Urinary bladder (tissue), 3 donors: ENCODE measurements at regions not wholly inside any gene's neighbourhood (a gene's known extent, or its start where the extent isn't known, plus 50 kb on each side); places are given as distances from the start of the nearest gene placed in this dataset.

Experiments used
- DNase-seq: peaks from one replicate; pipeline ENCODE4 v3.0.0-alpha.2; 2015; ENCODE audit errors: extremely low spot score
- H3K27ac ChIP-seq: one replicate; pipeline ENCODE4 v1.5.1; 2013; ENCODE audit warnings: low read depth, mild to moderate bottlenecking, moderate library complexity
- H3K36me3 ChIP-seq: one replicate; pipeline ENCODE4 v1.6.1; 2013; ENCODE audit warnings: mild to moderate bottlenecking, moderate library complexity; ENCODE audit not compliant: insufficient read depth
- H3K4me1 ChIP-seq: one replicate; pipeline ENCODE4 v1.6.1; 2013; ENCODE audit warnings: mild to moderate bottlenecking, moderate library complexity; ENCODE audit not compliant: insufficient read depth
- H3K4me3 ChIP-seq: one replicate; pipeline ENCODE4 v1.5.1; 2013; ENCODE audit warnings: low read depth, low read length
- WGBS: extraction: QIAGEN DNeasy Blood & Tissue Kit; methylation state at CpG from one replicate; pipeline ENCODE4 v1.1.7; 2013; 5-methylcytosine and 5-hydroxymethylcytosine counted together
- donor health status: healthy with polysubstance abuse.
- donor health status: healthy.

DNA sequence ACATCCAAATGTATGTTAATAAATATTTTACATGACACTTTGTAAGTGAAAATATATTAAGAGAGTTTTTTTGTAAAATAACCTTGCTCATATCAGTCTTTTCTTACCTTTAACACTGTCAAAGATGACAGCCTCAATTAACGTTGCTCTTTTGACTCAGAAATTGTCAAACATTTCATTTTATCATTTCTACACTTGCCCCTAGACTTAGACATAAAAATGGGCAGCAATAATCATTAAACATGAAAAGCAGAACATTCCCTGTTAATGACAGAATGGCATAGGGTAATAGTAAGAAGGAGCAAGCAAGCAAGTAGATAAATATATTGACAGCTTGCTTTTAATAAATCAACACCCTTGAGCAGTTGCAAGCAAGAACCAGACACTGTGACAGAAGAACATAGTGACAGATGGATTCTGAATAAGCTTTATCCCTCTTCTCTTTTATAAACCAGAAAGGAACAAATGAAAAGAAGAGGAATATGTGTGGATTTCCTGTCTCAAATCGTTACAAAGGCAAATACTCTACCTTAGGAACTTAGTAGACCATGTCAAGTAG, 796.0 kb upstream of the CHD1 start:
- H3K36me3 ChIP-seq: no peaks in the 10 kb centered on the region
- H3K4me3 ChIP-seq: no peak overlapping the region
- no peaks in the 10 kb centered on the region for H3K4me1 ChIP-seq
- DNase-seq: no peak
- no peak overlapping the region for H3K27ac ChIP-seq
- WGBS: 57% methylated on average over 2 of the region's 2 CpGs

DNA sequence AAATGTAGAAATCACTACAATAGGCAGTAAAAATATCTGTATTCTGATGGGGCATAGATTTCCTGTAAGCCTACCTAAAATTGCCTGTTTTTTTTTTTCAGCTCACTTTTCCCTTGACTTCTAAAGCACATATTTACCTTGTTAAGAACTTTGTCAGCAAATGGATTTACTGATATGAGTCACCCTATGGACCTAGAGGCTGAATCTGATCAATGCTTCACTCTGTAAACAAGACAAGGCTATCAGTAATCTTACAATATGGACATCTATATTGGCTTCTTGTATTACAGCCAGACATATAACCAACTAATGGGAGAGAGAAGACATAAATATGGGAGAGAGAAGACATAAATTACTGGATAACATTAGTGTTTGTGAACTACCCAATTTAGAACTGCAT, 792.7 kb upstream of the CHD1 start:
- Histone ChIP-seq H3K4me3 (no peak overlapping the region), H3K4me1 (no peaks in the 10 kb centered on the region), H3K27ac (no peak overlapping the region), H3K36me3 (no peaks in the 10 kb centered on the region)
- DNase-seq: no peak

DNA sequence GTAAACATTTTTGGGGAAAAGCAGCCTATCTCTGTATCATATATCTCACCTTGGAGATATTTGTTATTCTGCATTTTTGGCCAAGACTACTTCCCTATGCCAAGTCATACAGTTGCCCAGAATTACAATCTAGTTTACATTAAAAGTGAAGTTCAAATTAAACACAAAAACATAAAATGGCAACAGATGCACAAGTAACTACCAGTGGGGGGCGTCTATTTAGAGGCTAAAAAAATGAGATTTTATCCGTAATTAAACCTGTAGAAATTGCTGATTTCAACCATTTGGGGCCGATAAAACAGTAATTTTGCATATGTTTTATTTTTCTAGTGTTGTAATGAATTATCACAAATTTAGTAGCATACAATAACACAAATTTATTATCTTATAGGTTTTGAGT, 787.1 kb upstream of the CHD1 start:
- Histone ChIP-seq H3K4me3 (no peak overlapping the region), H3K27ac (no peak overlapping the region), H3K4me1 (no peaks in the 10 kb centered on the region), H3K36me3 (no peaks in the 10 kb centered on the region)
- no peak for DNase-seq
- 83% methylated on average over 3 of the region's 3 CpGs for WGBS

DNA sequence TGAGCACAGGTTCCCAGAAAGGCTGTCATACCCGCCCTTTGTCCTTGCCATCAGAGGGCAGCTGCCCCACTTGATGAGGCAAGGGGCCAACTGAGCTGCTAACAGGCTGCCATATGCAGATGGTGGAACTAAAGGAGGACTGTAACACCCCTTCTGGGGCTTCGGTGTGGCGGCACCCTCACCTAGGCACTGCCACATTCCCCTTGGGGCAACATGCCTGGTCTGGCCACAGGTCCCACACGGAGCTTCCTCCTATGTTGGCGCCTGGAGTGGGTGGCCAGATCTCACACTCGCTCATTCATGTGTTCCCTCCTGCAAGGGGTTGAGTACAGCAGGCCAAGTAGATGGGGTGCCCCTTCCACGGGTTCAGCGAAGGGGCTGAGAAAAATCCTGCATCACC, 777.4 kb upstream of the CHD1 start:
- WGBS: 94% methylated on average over 8 of the region's 8 CpGs
- Histone ChIP-seq H3K36me3 (no peaks in the 10 kb centered on the region), H3K27ac (no peak overlapping the region), H3K4me3 (no peak overlapping the region), H3K4me1 (no peaks in the 10 kb centered on the region)
- DNase-seq: no peak

DNA sequence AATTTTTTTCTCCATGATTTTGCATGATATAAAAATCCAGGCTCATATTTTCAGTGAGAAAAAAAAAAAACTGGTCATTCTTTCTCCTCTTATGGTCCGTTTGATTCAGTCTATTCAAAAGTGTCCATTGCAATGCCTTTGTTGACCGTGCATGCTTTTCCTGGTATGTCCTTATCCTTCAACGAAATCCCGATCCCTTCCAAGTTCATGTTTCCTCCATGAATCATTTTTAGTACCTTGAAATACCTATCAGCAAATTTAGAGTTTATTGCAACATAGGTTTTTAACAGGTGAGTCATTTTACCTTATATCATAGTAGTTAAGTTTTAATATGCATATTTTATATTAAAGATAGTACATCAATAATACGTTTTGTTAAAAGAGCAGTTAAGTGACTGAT, 773.8 kb upstream of the CHD1 start:
- Histone ChIP-seq H3K4me1 (no peaks in the 10 kb centered on the region), H3K36me3 (no peaks in the 10 kb centered on the region), H3K27ac (no peak overlapping the region), H3K4me3 (no peak overlapping the region)
- WGBS: 88% methylated on average over 5 of the region's 5 CpGs
- no peak for DNase-seq

DNA sequence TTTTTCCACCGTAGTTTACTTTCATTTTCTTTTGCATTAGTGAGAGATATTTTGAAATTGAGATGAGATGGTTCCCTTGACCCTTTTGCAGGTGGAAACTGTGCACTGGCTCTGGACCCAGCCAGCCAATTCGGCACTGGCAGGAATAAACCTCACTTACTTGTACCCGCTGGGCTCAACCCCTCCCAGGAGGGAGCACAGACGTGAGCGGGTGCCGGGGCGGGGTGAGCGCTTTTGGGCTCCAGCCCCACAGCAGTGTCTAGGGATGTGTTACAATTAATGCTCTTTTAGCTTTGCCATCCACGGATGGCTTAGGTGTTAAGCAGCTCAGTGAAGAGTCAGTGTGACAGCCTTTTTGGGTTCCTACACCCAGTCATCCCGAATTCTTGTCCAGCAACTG, 766.1 kb upstream of the CHD1 start:
- H3K4me1 ChIP-seq: no peaks in the 10 kb centered on the region
- H3K4me3 ChIP-seq: no peak overlapping the region
- 91% methylated on average over 10 of the region's 10 CpGs for whole genome bisulfite sequencing
- no peaks in the 10 kb centered on the region for H3K36me3 ChIP-seq
- no peak overlapping the region for H3K27ac ChIP-seq
- DNase-seq: no peak

DNA sequence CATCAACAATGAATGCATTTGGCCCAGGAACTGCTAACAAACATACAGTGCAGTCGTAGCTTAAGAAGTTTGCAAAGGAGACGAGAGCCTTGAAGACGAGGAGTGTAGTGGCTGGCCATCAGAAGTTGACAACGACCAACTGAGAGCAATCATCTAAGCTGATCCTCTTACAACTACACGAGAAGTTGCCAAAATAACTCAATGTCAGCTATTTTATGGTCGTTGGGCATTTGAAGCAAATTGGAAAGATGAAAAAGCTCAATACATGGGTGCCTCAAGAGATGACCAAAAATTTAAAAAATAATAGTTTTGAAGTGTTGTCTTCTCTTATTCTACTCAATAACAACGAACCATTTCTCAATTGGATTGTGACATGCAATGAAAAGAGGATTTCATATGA, 757.7 kb upstream of the CHD1 start:
- WGBS: 73% methylated on average over 7 of the region's 7 CpGs
- Histone ChIP-seq H3K36me3 (no peaks in the 10 kb centered on the region), H3K27ac (no peak overlapping the region), H3K4me1 (no peaks in the 10 kb centered on the region), H3K4me3 (no peak overlapping the region)
- DNase-seq: no peak

DNA sequence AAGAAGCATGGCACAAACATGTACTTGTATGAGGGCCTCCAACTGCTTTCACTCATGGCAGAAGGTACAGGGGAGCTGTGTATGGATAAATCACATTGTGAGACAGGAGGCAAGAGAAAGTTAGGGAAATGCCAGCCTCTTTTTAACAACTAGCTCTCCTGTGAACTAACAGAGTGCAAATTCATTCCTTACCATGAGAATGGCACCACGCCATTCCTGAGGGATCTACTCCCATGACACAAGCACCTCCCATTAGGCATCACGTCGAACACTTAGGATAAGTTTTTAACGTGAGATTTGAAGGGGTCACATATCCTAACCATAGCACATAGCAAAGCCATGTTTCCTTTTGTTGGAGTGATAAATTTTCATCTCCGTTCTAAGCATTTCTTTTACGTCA, 747.2 kb upstream of the CHD1 start:
- H3K27ac ChIP-seq: no peak overlapping the region
- no peaks in the 10 kb centered on the region for H3K4me1 ChIP-seq
- no peak for DNase-seq
- WGBS: 72% methylated on average over 6 of the region's 6 CpGs
- no peaks in the 10 kb centered on the region for H3K36me3 ChIP-seq
- H3K4me3 ChIP-seq: no peak overlapping the region

DNA sequence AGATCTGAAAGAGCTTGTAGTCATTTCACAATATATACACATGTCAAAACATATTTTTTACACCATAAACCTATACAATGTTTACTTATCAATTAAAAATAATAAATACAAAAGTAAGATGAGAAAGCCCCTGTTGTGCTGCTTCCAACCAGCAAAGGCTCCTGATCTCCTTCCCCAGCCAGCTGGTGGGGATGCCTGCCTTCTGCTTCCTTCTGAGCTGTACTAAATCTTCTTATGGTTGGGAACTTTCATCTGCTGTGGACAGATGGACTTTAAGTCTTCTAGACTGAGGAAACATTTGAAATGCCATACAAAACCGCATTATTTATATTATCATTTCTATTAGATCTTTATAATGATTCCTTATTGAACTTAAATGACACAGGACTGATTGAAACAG, 745.3 kb upstream of the CHD1 start:
- no peak overlapping the region for H3K27ac ChIP-seq
- WGBS: 68% methylated on average over 1 of the region's 1 CpG
- H3K4me3 ChIP-seq: no peak overlapping the region
- H3K4me1 ChIP-seq: no peaks in the 10 kb centered on the region
- no peak for DNase-seq
- H3K36me3 ChIP-seq: no peaks in the 10 kb centered on the region

DNA sequence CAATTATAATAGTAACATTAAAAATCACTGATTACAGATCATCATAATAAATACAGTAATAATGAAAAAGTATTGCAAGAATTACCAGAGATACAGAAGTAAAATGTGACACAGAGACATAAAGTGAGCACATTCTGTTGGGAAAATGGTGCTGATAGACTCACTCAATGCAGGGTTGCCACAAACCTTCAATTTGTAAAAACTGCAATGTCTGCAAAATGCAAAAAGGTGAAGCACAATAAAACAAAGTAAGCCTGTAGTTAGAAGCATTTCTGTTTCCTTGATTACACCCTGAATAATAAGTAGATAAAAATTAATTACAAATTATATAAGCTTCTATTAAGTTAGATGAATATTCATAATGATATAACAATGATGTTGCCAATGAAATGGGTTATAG, 736.2 kb upstream of the CHD1 start:
- H3K27ac ChIP-seq: no peak overlapping the region
- DNase-seq: no peak
- H3K4me3 ChIP-seq: no peak overlapping the region
- no peaks in the 10 kb centered on the region for H3K4me1 ChIP-seq
- no peaks in the 10 kb centered on the region for H3K36me3 ChIP-seq

DNA sequence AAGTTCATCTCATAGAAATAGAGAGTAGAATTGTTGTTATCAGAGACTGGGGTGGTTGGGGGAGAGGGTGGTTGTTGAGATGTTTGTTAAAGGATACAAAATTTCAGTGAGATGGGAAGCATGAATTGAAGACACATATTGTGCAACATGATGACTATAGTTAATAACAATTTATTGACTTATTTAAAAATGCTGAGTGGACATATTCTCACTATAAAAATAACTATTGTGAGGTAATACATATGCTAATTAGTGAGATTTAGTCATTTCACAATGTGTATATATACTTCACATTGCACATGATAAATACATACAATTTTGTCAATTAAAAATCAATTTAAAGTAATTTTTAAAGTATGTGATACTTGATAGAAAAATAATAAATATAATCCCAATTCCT, 722.5 kb upstream of the CHD1 start:
- H3K27ac ChIP-seq: no peak overlapping the region
- H3K4me1 ChIP-seq: no peaks in the 10 kb centered on the region
- no peak for DNase-seq
- no peak overlapping the region for H3K4me3 ChIP-seq
- no peaks in the 10 kb centered on the region for H3K36me3 ChIP-seq

DNA sequence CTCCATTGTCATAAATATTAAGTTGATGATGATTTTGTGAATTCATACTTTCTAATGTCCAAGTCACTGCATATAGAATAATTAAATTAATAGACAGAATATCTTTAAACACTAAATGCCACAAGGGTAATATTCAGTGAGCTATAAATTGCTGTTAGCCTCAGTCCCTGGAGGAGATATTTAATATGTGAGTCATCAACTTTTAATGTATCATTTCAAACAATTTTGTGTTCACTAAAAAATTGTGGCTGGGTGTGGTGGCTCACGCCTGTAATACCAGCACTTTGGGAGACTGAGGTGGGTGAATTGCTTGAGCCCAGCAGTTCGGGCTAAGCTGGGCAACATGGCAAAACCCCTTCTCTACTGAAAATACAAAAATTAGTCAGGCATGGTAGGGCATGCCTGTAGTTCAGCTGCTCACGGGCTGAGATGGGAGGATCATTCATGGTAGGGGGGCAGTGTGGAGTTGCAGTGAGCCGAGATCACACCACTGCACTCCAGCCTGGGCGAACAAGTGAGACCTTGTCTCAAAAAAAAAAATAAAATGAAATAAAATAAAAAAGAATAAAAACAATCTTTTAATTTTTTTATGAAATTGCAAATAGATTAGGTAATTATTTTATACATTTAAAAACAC, 717.3 kb upstream of the CHD1 start:
- DNase-seq: no peak
- 62% methylated on average over 5 of the region's 5 CpGs for WGBS
- Histone ChIP-seq H3K27ac (no peak overlapping the region), H3K36me3 (no peaks in the 10 kb centered on the region), H3K4me1 (no peaks in the 10 kb centered on the region), H3K4me3 (no peak overlapping the region)

DNA sequence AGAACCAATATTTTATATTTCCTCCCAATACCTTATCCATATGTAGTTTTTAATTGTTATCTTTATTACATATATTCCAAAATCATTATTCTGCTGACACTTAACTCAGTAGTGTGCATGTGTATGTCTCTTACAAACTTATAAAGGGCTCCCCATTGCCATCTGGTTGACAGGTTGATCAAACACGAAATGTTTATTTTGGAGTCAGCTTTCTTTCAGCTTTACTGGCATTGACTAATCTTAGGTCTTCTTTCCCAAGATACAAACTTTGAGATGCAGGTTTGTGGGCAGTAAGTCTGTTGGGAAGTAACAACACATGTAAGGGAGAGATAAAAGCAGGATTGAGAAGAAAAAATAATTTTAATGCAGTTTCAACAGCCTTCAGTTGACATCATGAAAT, 716.0 kb upstream of the CHD1 start:
- Histone ChIP-seq H3K4me1 (no peaks in the 10 kb centered on the region), H3K36me3 (no peaks in the 10 kb centered on the region), H3K4me3 (no peak overlapping the region), H3K27ac (no peak overlapping the region)
- WGBS: 66% methylated on average over 1 of the region's 1 CpG
- no peak for DNase-seq

DNA sequence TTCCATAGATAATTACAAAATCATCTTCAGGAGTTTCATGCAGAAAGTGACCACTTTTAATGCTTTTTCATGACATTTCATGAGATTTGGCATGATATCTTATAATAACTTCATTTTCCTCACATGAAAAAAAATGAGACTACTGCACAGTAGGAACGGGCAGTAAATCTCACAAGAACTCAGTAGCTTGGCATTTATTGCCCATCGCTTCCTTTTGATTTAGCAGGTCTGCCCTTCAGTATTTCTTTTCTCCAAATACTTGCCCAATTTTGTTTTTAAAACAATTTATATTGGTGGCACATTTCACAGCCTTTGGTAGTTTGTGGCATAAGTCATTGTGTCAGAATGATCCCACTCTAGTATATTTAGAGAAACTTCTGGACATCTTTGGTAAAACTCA, 711.8 kb upstream of the CHD1 start:
- 76% methylated on average over 2 of the region's 2 CpGs for WGBS
- DNase-seq: no peak
- Histone ChIP-seq H3K4me3 (no peak overlapping the region), H3K36me3 (no peaks in the 10 kb centered on the region), H3K27ac (no peak overlapping the region), H3K4me1 (no peaks in the 10 kb centered on the region)

DNA sequence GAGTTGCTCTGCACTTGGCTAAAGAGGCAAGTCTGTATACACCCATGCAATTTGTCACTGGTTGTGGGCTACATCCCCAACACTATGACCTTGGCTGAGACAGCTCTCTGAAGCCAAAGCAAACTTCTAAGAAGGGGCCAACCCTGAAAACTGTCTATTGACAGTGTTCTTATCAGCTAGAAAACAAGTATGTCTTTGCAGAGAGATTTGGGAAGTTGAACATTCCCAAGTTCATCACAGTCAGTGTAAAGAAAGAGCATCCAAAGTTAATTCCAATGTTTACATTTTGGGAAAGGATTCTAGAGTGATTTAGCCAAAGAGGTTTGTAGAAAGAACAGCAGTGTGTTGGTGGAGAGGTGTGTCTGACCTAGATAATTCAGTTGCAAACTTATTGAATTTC, 711.1 kb upstream of the CHD1 start:
- no peaks in the 10 kb centered on the region for H3K4me1 ChIP-seq
- no peaks in the 10 kb centered on the region for H3K36me3 ChIP-seq
- H3K27ac ChIP-seq: no peak overlapping the region
- no peak for DNase-seq
- H3K4me3 ChIP-seq: no peak overlapping the region
